GM18867 (cell line): ENCODE measurements at regions not wholly inside any gene's neighbourhood (a gene's known extent, or its start where the extent isn't known, plus 50 kb on each side); places are given as distances from the start of the nearest gene placed in this dataset.

Source experiments
- ATAC-seq: cut with Tn5 transposase; IDR thresholded peaks from one replicate; pipeline ENCODE4 v1.9.1; 2021; ENCODE audit warnings: mild to moderate bottlenecking, moderate library complexity; ENCODE audit not compliant: unreplicated experiment

DNA sequence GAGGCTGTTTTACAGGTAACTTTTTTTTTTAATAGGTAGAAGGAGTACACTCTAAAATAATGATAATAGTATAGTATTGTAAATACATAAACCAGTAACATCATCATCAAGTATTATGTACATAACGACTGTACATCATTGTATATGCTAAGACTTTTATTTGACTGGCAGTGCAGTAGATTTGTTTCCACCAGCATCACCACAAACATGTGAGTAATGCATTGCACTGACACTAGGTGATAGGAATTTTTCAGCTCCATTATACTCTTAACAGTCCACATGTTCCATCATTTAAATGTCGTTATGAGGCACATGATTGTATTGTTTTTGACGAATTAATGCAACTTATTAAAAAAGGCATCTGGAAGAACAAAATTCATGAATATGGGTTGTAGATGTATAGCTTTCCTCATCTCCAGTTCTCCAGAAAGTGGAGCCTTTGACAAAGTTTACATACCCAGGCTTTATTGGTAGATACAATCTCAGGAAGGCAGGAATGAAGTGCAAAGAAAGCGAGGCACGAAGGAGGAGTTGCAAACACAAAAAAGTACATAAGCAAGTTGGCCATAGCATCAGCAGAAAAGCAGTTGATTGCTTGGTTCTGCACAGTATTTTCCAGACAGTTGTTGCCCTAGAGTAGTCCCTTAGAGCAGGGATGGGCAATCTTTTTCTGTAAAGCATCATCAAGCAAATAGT lies 336.9 kb upstream of the NR3C2 start:
- ATAC-seq = no peak

- ATAC-seq = no peak
These were observed 334.7 kb upstream of the NR3C2 start for GRCh38 chr4:148776941-148777340.

DNA sequence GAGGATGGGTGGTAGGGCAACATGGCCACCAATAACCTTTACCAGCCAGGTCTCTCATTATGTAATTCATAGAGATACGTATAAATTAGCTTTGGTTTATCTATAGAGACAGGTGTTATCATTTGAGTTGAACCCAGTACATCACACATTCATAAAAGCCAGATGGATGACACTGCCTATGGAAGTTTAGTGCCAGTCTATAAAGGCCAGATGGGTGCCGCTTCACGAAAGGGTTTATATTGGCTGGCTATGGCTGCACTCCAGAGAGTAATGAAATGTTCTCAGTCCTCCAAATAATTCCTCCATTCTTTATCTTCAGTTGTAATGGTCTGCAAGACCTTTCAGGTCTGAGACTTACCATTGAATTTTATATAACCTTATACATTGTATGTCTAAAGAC lies 331.9 kb upstream of the NR3C2 start:
- no peak for ATAC-seq

GRCh38 chr4:148773313-148773712 lies 331.1 kb upstream of the NR3C2 start:
- no peak for ATAC-seq

DNA sequence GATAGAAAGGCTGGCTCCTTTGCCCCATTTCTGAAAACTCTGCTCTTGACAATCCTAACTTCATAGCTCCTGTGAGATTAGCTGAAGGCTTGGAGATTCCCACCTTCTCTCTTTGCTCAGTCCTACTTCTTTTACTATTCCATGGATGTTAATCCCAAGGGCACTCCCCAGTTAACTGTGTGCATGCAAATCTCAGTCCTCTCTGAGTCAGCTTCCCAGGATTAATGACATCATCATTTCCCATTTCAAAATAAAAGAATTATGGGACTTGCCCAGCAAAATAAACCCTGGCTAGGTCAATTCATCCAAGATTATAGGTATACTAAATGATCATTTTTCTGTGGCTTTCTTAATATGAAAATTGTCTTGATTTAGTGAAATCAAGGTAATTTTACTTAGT lies 328.6 kb upstream of the NR3C2 start:
- ATAC-seq = no peak

GRCh38 chr4:148770377-148770776 lies 328.2 kb upstream of the NR3C2 start:
- ATAC-seq = no peak

DNA sequence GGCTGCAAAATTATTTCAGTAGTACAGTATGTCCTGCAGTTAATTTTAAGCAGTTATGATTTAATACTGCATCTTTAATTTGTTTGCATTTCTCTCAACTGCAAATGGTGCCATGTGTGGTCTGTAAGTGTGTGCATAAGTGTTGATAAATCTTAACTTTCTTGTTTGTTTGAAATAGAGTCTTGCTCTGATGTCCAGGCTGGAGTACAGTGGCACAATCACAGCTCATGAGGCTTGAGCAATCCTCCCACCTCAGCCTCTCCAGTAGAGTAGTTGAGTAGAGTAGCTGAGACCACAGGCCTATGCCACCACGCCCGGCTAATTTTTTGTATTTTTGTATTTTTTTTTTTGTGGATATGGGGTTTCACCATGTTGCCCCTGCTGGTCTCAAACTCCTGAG lies 322.5 kb upstream of the NR3C2 start:
- ATAC-seq = no peak

DNA sequence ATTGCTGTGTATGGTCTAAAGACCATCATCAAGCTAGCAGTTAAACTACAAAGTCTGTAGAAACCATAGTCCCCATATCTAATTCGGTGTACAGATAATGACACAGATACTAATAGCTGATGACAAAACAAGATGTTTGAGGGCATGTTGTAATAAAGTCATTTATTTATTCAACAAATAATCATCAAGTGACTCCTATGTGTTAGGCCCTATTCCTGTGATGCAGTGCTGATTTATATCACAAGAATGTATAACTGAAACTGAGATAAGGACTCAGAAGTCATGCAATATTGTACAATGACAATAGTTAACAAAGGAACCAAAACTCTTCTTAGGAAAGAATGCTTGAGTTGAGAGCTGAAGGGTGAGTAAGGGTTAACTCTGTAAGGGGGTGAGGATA lies 315.0 kb upstream of the NR3C2 start:
- ATAC-seq = no peak

- ATAC-seq = no peak
These were observed 307.2 kb upstream of the NR3C2 start for GRCh38 chr4:148749403-148749802.

DNA sequence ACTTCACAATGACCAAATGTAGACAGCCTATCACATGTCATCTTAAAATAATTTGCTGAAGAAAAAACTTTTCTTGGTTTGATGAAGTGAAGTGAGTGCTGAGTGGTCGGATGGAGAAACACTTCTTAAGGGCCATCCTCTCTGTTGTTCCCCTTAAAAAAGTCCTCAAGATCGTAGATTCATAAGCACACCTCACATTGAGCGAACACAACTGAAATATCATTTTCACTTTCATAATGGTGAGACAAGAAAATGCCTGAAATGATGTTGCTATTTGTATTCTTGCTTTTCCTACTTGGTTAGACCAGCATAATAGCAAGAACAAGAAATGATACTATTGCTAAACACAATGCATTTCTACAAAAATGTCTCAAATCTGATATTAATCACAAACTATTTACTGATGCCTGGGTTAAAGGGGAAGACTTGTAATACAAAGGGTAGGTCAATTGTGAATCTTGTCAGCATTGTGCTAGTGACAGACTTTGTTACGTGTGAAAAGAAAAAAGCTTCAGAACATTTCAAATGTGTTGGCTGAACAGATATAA lies 305.6 kb upstream of the NR3C2 start:
- peak; percentile 68 for ATAC-seq

DNA sequence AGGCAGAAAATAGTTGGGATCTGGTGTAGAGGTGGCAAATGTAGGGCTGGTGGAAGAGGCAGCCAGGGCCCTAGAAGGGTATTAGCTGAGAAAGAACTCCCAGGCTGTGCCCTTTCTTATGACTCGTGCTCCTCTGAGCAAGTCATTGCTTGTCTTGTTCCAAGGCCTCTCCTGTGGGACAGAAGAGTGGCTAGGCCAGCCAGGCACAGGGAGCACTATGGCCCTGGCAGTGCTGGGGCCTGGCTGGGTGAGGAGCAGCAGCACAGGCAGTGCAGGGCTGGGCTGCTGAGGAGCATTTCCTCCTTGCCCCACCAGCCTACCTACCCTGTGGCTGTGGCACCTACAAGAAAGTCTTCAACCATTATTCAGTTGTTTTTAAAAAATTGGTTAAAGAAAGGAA lies 298.5 kb upstream of the NR3C2 start:
- no peak for ATAC-seq

DNA sequence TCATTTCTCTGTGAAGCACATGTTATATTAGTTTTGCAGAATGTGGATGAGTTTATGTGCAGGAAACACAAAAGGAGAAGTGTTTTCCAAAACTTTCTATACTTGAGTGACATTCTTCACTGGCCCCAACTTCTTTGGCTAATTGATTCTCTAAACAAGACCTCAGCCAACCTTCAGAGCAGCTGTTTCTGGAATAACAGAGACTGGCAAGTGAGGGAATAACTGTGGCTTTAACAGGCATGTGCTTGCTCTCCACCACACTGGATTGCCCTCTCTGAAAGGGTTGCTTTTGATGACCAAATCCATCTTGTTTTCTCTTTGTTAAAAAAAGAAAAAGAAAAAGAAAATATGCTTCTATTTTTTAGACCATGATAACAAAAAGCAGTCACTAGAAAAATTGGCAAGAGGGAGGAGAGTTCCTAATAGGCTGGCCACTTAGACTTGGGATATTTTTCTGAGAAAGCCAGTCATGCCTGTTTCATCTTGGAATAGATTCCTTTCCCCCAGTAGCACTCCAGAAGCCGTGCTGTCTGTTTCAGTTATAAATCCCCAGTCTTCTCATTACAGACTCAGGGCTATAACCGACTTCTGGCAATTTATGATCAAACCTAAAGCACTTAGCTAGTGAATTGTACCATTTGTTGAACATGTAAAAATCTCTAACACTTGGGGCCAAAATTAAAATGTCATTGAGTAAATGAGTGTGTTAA lies 295.0 kb upstream of the NR3C2 start:
- ATAC-seq = no peak

GRCh38 chr4:148735432-148736155 lies 293.4 kb upstream of the NR3C2 start:
- ATAC-seq = peak; percentile 85

- no peak for ATAC-seq
These were observed 288.6 kb upstream of the NR3C2 start for GRCh38 chr4:148730766-148731165.

- ATAC-seq = no peak
These were observed 287.9 kb upstream of the NR3C2 start for GRCh38 chr4:148730082-148730640.

- no peak for ATAC-seq
These were observed 275.8 kb upstream of the NR3C2 start for GRCh38 chr4:148717988-148718387.

- no peak for ATAC-seq
These were observed 274.3 kb upstream of the NR3C2 start for GRCh38 chr4:148716431-148717052.

- ATAC-seq = no peak
These were observed 262.1 kb upstream of the NR3C2 start for GRCh38 chr4:148704291-148704690.

GRCh38 chr4:148694702-148695101 lies 252.5 kb upstream of the NR3C2 start:
- ATAC-seq = no peak

GRCh38 chr4:148693913-148694649 lies 251.9 kb upstream of the NR3C2 start:
- ATAC-seq = no peak
